C4-2B (cell line): ENCODE measurements at regions not wholly inside any gene's neighbourhood (a gene's known extent, or its start where the extent isn't known, plus 50 kb on each side); places are given as distances from the start of the nearest gene placed in this dataset.

Experiments used
- ZFX ChIP-seq: fragments of 450-650 bp; IDR thresholded peaks from 2 replicates; pipeline ENCODE4 v1.6.1; 2017
- TF ChIP-seq, protein P1 (sequence below): fragments of 450-650 bp; conservative IDR thresholded peaks from 2 replicates; pipeline ENCODE4 v1.5.1; 2017; ENCODE audit warnings: mild to moderate bottlenecking

DNA sequence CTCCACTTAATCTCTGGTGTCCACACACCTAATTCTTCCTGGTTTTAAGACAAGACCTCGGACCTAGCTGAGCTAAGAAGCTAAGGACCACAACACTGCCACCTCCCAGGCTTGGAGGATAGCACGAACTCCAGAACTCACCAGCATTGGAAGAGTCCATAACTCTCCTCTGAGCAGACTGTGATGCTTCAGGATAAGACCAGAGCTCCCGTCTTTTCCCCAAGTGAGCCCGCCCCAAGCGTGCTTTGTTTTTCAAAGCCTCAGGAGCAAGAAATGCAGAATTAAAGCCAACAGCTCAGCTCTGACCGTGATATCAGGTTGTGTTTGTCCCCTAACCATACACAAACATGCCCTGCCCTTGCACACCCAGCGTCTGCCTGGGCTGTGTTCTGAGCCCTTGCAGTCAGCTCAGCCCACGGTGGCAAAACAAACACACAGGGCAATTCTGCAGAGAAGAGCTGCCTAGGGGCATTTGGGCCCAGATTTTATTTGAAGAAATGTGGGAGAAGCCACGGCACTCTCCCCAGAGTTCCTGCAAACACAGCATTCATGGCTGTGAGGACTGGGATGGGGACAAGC lies 145.4 kb downstream of the WDR11 start:
- TF ChIP-seq, protein P1, sequence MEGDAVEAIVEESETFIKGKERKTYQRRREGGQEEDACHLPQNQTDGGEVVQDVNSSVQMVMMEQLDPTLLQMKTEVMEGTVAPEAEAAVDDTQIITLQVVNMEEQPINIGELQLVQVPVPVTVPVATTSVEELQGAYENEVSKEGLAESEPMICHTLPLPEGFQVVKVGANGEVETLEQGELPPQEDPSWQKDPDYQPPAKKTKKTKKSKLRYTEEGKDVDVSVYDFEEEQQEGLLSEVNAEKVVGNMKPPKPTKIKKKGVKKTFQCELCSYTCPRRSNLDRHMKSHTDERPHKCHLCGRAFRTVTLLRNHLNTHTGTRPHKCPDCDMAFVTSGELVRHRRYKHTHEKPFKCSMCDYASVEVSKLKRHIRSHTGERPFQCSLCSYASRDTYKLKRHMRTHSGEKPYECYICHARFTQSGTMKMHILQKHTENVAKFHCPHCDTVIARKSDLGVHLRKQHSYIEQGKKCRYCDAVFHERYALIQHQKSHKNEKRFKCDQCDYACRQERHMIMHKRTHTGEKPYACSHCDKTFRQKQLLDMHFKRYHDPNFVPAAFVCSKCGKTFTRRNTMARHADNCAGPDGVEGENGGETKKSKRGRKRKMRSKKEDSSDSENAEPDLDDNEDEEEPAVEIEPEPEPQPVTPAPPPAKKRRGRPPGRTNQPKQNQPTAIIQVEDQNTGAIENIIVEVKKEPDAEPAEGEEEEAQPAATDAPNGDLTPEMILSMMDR = no peak
- no peak for TF ChIP-seq ZFX
